GM12878 (cell line): ENCODE measurements at regions not wholly inside any gene's neighbourhood (a gene's known extent, or its start where the extent isn't known, plus 50 kb on each side); places are given as distances from the start of the nearest gene placed in this dataset.

Source experiments
- ATAC-seq: fragments of 200-7000 bp; cut with Tn5 transposase; 3 replicates; pipeline ENCODE4 v1.9.1; 2020; ENCODE audit warnings: mild to moderate bottlenecking, moderate library complexity
- BruUV-seq: library from RNA; stranded (reverse); fragments of 400-500 nt; replicated peaks from 2 replicates; lab custom pipeline; 2021; lab: Mats Ljungman, UMichigan
- CTCF ChIA-PET: fragments of 300-600 bp; sonication (Branson Sonifier 250); formaldehyde crosslinking; extraction: SDS; loops from one replicate; lab custom pipeline; 2021; ENCODE audit warnings: inconsistent platforms; lab: Yijun Ruan, JAX
- POLR2A ChIA-PET: fragments of 350-600 bp; formaldehyde crosslinking; extraction: SDS; loops from one replicate; lab custom pipeline; 2021; ENCODE audit warnings: inconsistent platforms; lab: Charles Lee
- RAD21 ChIA-PET: fragments of 300-600 bp; sonication (Branson Sonifier 250); formaldehyde crosslinking; loops from one replicate; lab custom pipeline; 2023; ENCODE audit warnings: antibody characterized with exemption; ENCODE audit not compliant: unreplicated experiment; lab: Charles Lee
- SMC1A ChIA-PET: fragments of 300-600 bp; sonication (Branson Sonifier 250); formaldehyde crosslinking; loops from one replicate; lab custom pipeline; 2023; ENCODE audit not compliant: unreplicated experiment, uncharacterized antibody; lab: Charles Lee
- DNase-seq: peaks from one replicate; pipeline ENCODE4 v3.0.0-alpha.2; 2011; ENCODE audit warnings: low read depth, low spot score
- FAIRE-seq: peaks from 3 replicates; lab custom pipeline; 2011; peaks lifted over from hg19 to GRCh38; lab: Jason Lieb, UNC
- H2AFZ ChIP-seq: 2 replicates; pipeline ENCODE4 v1.6.0; 2011; ENCODE audit warnings: low read depth, low read length, control low read depth; ENCODE audit not compliant: control insufficient read depth
- H3K27ac ChIP-seq: 2 replicates; pipeline ENCODE4 v1.5.1; 2011; ENCODE audit warnings: control low read depth; ENCODE audit not compliant: control insufficient read depth, insufficient read depth
- H3K27me3 ChIP-seq, 2 experiments: replicated peaks in 1 of 2; 2 replicates each; pipeline versions ENCODE4 v1.6.0 to v1.6.1; 2011; ENCODE audit warnings: low read length in 1 of 2; ENCODE audit not compliant: control insufficient read depth in 2 of 2, insufficient read depth in 2 of 2
- H3K36me3 ChIP-seq, 2 experiments: 2 replicates each; pipeline ENCODE4 v1.5.1; 2011; ENCODE audit warnings: low read length in 1 of 2; ENCODE audit not compliant: control insufficient read depth in 2 of 2, insufficient read depth in 2 of 2
- H3K4me1 ChIP-seq: 2 replicates; pipeline ENCODE4 v1.6.1; 2011; ENCODE audit warnings: mild to moderate bottlenecking, low read length, moderate library complexity, mixed read lengths; ENCODE audit not compliant: control insufficient read depth, insufficient read depth
- H3K4me2 ChIP-seq: 2 replicates; pipeline ENCODE4 v1.6.0; 2011; ENCODE audit warnings: control low read depth; ENCODE audit not compliant: control insufficient read depth, insufficient read depth
- H3K4me3 ChIP-seq: fragments of 200-600 bp; sonication (generic); 2 replicates; pipeline ENCODE4 v1.5.1; 2016
- H3K79me2 ChIP-seq: 2 replicates; pipeline ENCODE4 v1.6.0; 2011; ENCODE audit warnings: low read length; ENCODE audit not compliant: control insufficient read depth, insufficient read depth
- H3K9ac ChIP-seq: 2 replicates; pipeline ENCODE4 v1.8.0; 2011; ENCODE audit warnings: low read length, control low read depth, mixed read lengths; ENCODE audit not compliant: control insufficient read depth, insufficient read depth
- H3K9me3 ChIP-seq: replicated peaks from 3 replicates; pipeline ENCODE4 v1.5.1; 2011; ENCODE audit warnings: mild to moderate bottlenecking, low read length; ENCODE audit not compliant: control insufficient read depth, insufficient read depth
- H4K20me1 ChIP-seq: 2 replicates; pipeline ENCODE4 v1.6.0; 2011; ENCODE audit not compliant: control insufficient read depth, insufficient read depth
- BMI1 ChIP-seq: fragments of 450-650 bp; IDR thresholded peaks from 2 replicates; pipeline ENCODE4 v1.6.1; 2016; ENCODE audit warnings: mild to moderate bottlenecking, moderate library complexity, borderline replicate concordance
- CBFB ChIP-seq: IDR thresholded peaks from 2 replicates; pipeline ENCODE4 v1.6.1; 2016; ENCODE audit warnings: antibody characterized with exemption, low read depth
- ETV6 ChIP-seq, 2 experiments: fragments of 450-650 bp in 1 of 2; IDR thresholded peaks in 1 of 2; conservative IDR thresholded peaks in 1 of 2; 2 replicates each; pipeline ENCODE4 v1.6.1; 2014; ENCODE audit warnings: antibody characterized with exemption in 1 of 2, borderline replicate concordance in 1 of 2, low read depth in 1 of 2, mild to moderate bottlenecking in 1 of 2, moderate library complexity in 1 of 2
- HCFC1 ChIP-seq: fragments of 150-350 bp; IDR thresholded peaks from 2 replicates; pipeline ENCODE4 v1.6.1; 2014; ENCODE audit warnings: low read length
- POLR2AphosphoS2 ChIP-seq: IDR thresholded peaks from 2 replicates; pipeline ENCODE4 v1.6.1; 2011; ENCODE audit warnings: low read depth, mild to moderate bottlenecking, low read length, improper control_type of control experiment, moderate library complexity
- RAD51 ChIP-seq: fragments of 450-650 bp; IDR thresholded peaks from 2 replicates; pipeline ENCODE4 v1.6.1; 2016; ENCODE audit warnings: moderate library complexity, mild to moderate bottlenecking, inconsistent platforms
- RBBP5 ChIP-seq: fragments of 200-600 bp; sonication (generic); conservative IDR thresholded peaks from 2 replicates; pipeline ENCODE4 v1.6.1; 2016
- RCOR1 ChIP-seq: conservative IDR thresholded peaks from 2 replicates; pipeline ENCODE4 v1.6.1; 2012; ENCODE audit warnings: low read depth, low read length, improper control_type of control experiment
- RELA ChIP-seq: fragments of 450-650 bp; IDR thresholded peaks from 2 replicates; pipeline ENCODE4 v1.8.0; 2014; ENCODE audit warnings: borderline replicate concordance; ENCODE audit not compliant: partially characterized antibody
- RELB ChIP-seq: fragments of 450-650 bp; IDR thresholded peaks from 2 replicates; pipeline ENCODE4 v1.6.1; 2017; ENCODE audit warnings: low read depth, mild to moderate bottlenecking, moderate library complexity
- TCF12 ChIP-seq: IDR thresholded peaks from 2 replicates; pipeline ENCODE4 v1.6.1; 2011; ENCODE audit warnings: low read depth, mild to moderate bottlenecking, low read length
- TCF3 ChIP-seq: IDR thresholded peaks from 2 replicates; pipeline ENCODE4 v1.6.1; 2012; ENCODE audit warnings: low read depth, mild to moderate bottlenecking, low read length, borderline replicate concordance; ENCODE audit not compliant: insufficient read depth
- ZNF274 ChIP-seq: IDR thresholded peaks from one replicate; pipeline ENCODE4 v1.8.0; 2011; ENCODE audit not compliant: insufficient read length, insufficient read depth
- WGBS: methylation state at CpG from one replicate; pipeline ENCODE4 v1.1.6; 2016; ENCODE audit warnings: low lambda C conversion rate; ENCODE audit not compliant: insufficient replicate concordance, insufficient coverage; ENCODE audit errors: missing lambda C conversion rate; 5-methylcytosine and 5-hydroxymethylcytosine counted together
- in situ Hi-C: fragments of 300-500 bp; cut with MboI; formaldehyde crosslinking; loops from 9 replicates; pipeline ENCODE4 v1.14.3; 2018; ENCODE audit warnings: mixed read lengths
- intact Hi-C: fragments of 100-400 bp; cut with micrococcal nuclease; formaldehyde crosslinking; loops from one replicate; pipeline ENCODE4 v1.14.2; 2022; ENCODE audit not compliant: unreplicated experiment
- TF ChIP-seq, protein P1 (sequence below): fragments of 450-650 bp; IDR thresholded peaks from 2 replicates; pipeline ENCODE4 v1.6.1; 2014; ENCODE audit warnings: mild to moderate bottlenecking

DNA sequence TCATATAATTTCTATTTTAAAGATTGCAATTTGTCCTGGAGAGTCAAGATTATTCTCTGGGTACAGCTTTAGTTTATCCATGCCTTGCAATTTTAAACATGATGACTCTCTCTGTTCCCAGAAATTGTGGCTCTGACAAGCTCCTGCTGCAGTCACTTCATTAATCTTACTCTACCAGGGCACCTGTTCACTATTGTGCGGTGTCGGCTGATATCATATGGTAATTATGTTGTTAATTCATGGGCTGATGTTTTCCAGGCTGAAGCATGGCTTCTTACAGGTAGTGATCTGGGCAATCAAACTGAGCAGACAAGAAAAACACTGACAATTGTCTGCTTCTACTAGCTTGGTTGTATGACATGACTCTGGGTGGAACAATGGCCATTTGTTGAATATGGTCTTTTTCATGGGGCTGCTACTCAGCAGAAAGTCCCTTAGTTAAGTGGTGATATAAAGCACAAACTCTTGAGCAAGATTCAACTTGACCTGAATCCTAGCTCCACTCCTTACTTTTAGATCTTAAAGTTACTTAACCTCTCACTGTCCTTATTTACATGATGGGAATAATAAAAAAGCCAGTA is 230.7 kb downstream of the FAT3 start:
- WGBS: 100% methylated on average over 2 of the region's 2 CpGs
- Histone ChIP-seq H3K27me3 (no peaks in the 10 kb centered on the region; a peak in 1 of 4 replicates), H3K9ac (no peak overlapping the region), H3K79me2 (no peaks in the 10 kb centered on the region), H2AFZ (no peak overlapping the region), H3K27ac (no peak overlapping the region), H3K4me2 (no peak overlapping the region), H4K20me1 (no peaks in the 10 kb centered on the region), H3K4me1 (no peaks in the 10 kb centered on the region), H3K4me3 (no peak overlapping the region), H3K36me3 (no peaks in the 10 kb centered on the region), H3K9me3 (no peaks in the 10 kb centered on the region)
- intact Hi-C loops (no loop called here), in situ Hi-C loops (no loop called here)
- ChIA-PET RAD21 (no interaction called here), CTCF (interaction anchor here (0.7 kb wide), 1 partner anchor 27 kb away, joined by 4 read pairs; no protein-coding TSS in a partner anchor), SMC1A (no interaction called here), POLR2A (no interaction called here)
- DNase-seq (no peak), FAIRE-seq (no peak), ATAC-seq (no peak)
- BruUV-seq: no TSS peak
- TF ChIP-seq POLR2AphosphoS2 (no peak), ZNF274 (no peak), TCF12 (no peak), BMI1 (no peak), CBFB (no peak), TCF3 (no peak), RELB (no peak), RCOR1 (no peak), ETV6 (conservative IDR thresholded peaks at IDR 0.05 in 1 of 2, IDR thresholded peaks at IDR 0.05 in 1 of 2; ENCODE audit: borderline replicate concordance in 1 of 2, low read depth in 1 of 2) (no peak), RELA (no peak), RBBP5 (no peak), RAD51 (no peak), HCFC1 (no peak)
- TF ChIP-seq, protein P1, sequence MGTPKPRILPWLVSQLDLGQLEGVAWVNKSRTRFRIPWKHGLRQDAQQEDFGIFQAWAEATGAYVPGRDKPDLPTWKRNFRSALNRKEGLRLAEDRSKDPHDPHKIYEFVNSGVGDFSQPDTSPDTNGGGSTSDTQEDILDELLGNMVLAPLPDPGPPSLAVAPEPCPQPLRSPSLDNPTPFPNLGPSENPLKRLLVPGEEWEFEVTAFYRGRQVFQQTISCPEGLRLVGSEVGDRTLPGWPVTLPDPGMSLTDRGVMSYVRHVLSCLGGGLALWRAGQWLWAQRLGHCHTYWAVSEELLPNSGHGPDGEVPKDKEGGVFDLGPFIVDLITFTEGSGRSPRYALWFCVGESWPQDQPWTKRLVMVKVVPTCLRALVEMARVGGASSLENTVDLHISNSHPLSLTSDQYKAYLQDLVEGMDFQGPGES: no peak
